PC-9 (cell line): ENCODE measurements at regions not wholly inside any gene's neighbourhood (a gene's known extent, or its start where the extent isn't known, plus 50 kb on each side); places are given as distances from the start of the nearest gene placed in this dataset.
A peak's percentile ranks its signal among the peaks of the same experiment; 100 is the strongest.

Source experiments
- BruUV-seq: library from RNA; stranded (reverse); fragments of 400-500 nt; replicated peaks from 2 replicates; lab custom pipeline; 2021; lab: Mats Ljungman, UMichigan
- CTCF ChIA-PET: fragments of 300-600 bp; sonication (Branson Sonifier 250); formaldehyde crosslinking; loops from one replicate; lab custom pipeline; 2022; ENCODE audit warnings: antibody characterized with exemption; lab: Charles Lee
- POLR2A ChIA-PET: fragments of 300-600 bp; sonication (Branson Sonifier 250); formaldehyde crosslinking; loops from one replicate; lab custom pipeline; 2022; ENCODE audit warnings: antibody characterized with exemption; ENCODE audit not compliant: unreplicated experiment; lab: Charles Lee
- DNase-seq, 2 experiments: peaks; one replicate each; pipeline versions ENCODE4 v3.0.0 to v3.0.0-alpha.2; 2015 to 2022; ENCODE audit warnings: mixed read lengths in 1 of 2
- H2AFZ ChIP-seq: fragments of 200-600 bp; sonication (generic); 2 replicates; pipeline ENCODE4 v1.8.1; 2017; ENCODE audit warnings: antibody characterized with exemption
- H3F3A ChIP-seq: fragments of 200-600 bp; sonication (generic); 2 replicates; pipeline ENCODE4 v1.8.1; 2017; ENCODE audit warnings: antibody characterized with exemption, mild to moderate bottlenecking, low read depth; ENCODE audit not compliant: insufficient read depth
- H3K27ac ChIP-seq: fragments of 200-600 bp; sonication (generic); 2 replicates; pipeline ENCODE4 v1.6.1; 2016; ENCODE audit warnings: mixed run types
- H3K27me3 ChIP-seq: fragments of 200-600 bp; sonication (generic); 2 replicates; pipeline ENCODE4 v1.6.1; 2016; ENCODE audit warnings: low read depth, mixed run types; ENCODE audit not compliant: insufficient read depth
- H3K36me3 ChIP-seq: fragments of 200-600 bp; sonication (generic); 2 replicates; pipeline ENCODE4 v1.6.1; 2016; ENCODE audit warnings: low read depth, mixed run types
- H3K4me1 ChIP-seq: fragments of 200-600 bp; sonication (generic); replicated peaks from 2 replicates; pipeline ENCODE4 v1.6.1; 2016; ENCODE audit warnings: mixed run types; ENCODE audit not compliant: insufficient read depth
- H3K4me2 ChIP-seq: fragments of 200-600 bp; sonication (generic); 2 replicates; pipeline ENCODE4 v1.6.1; 2017; ENCODE audit warnings: mixed run types
- H3K4me3 ChIP-seq: fragments of 200-600 bp; sonication (generic); 2 replicates; pipeline ENCODE4 v1.6.1; 2016; ENCODE audit warnings: mixed run types
- H3K79me2 ChIP-seq: fragments of 200-600 bp; sonication (generic); 2 replicates; pipeline ENCODE4 v1.6.1; 2017; ENCODE audit warnings: low read depth, mixed run types
- H3K9me2 ChIP-seq: fragments of 200-600 bp; sonication (generic); 2 replicates; pipeline ENCODE4 v1.8.1; 2017; ENCODE audit warnings: mild to moderate bottlenecking; ENCODE audit not compliant: insufficient read depth
- H3K9me3 ChIP-seq: fragments of 200-600 bp; sonication (generic); 2 replicates; pipeline ENCODE4 v1.8.1; 2016; ENCODE audit warnings: low read depth; ENCODE audit not compliant: insufficient read depth
- H4K20me1 ChIP-seq: fragments of 200-600 bp; sonication (generic); 2 replicates; pipeline ENCODE4 v1.8.1; 2017; ENCODE audit not compliant: insufficient read depth
- EZH2 ChIP-seq: fragments of 200-600 bp; sonication (generic); IDR thresholded peaks from 2 replicates; pipeline ENCODE4 v1.8.0; 2017; ENCODE audit warnings: antibody characterized with exemption, low read depth
- intact Hi-C: fragments of 100-400 bp; cut with micrococcal nuclease; formaldehyde crosslinking; loops from one replicate; pipeline ENCODE4 v1.10.0; 2022; ENCODE audit not compliant: unreplicated experiment
- TF ChIP-seq, protein P1 (sequence below): fragments of 200-600 bp; sonication (generic); conservative IDR thresholded peaks from 2 replicates; pipeline ENCODE4 v1.6.1; 2017; ENCODE audit warnings: mixed run types, antibody characterized with exemption, mild to moderate bottlenecking, moderate library complexity

DNA sequence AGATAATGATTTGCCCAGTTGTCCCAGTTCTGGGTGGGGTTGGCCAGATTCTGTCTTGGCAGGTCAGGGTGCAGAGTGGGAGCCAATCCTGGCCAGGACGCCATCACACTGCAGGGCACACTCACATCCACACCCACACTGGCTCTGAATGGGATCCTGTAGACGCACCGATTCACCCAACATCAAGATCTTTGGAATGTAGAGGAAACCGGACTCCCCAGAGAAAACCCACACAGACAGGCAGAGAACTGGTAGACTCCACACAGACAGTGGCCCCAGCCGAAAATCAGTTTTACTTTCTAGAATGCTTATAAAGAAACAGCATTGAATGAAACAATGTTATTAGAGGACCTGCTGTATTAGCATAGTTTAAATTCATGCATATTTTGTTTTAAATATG is 343.1 kb upstream of the DAB2 start:
- H3K4me2 ChIP-seq: no peak overlapping the region
- POLR2A ChIA-PET: interaction anchor here (0.7 kb wide), 1 partner anchor 712 kb away, joined by 8 read pairs; no protein-coding TSS in a partner anchor
- no peaks in the 10 kb centered on the region; the same call in 1 of the 2 replicates for H3K9me2 ChIP-seq
- H3K4me3 ChIP-seq: no peak overlapping the region
- BruUV-seq: no TSS peak
- no peaks in the 10 kb centered on the region for H3K79me2 ChIP-seq
- H3K9me3 ChIP-seq: no peaks in the 10 kb centered on the region
- H3F3A ChIP-seq: no peaks in the 10 kb centered on the region
- no peak for TF ChIP-seq EZH2
- TF ChIP-seq, protein P1, sequence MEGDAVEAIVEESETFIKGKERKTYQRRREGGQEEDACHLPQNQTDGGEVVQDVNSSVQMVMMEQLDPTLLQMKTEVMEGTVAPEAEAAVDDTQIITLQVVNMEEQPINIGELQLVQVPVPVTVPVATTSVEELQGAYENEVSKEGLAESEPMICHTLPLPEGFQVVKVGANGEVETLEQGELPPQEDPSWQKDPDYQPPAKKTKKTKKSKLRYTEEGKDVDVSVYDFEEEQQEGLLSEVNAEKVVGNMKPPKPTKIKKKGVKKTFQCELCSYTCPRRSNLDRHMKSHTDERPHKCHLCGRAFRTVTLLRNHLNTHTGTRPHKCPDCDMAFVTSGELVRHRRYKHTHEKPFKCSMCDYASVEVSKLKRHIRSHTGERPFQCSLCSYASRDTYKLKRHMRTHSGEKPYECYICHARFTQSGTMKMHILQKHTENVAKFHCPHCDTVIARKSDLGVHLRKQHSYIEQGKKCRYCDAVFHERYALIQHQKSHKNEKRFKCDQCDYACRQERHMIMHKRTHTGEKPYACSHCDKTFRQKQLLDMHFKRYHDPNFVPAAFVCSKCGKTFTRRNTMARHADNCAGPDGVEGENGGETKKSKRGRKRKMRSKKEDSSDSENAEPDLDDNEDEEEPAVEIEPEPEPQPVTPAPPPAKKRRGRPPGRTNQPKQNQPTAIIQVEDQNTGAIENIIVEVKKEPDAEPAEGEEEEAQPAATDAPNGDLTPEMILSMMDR: no peak
- no peaks in the 10 kb centered on the region for H3K36me3 ChIP-seq
- DNase-seq: no peak
- H4K20me1 ChIP-seq: no peaks in the 10 kb centered on the region
- intact Hi-C loops: no loop called here
- no peak overlapping the region for H3K27ac ChIP-seq
- CTCF ChIA-PET: no interaction called here
- no peak overlapping the region for H2AFZ ChIP-seq
- no peaks in the 10 kb centered on the region for H3K4me1 ChIP-seq
- H3K27me3 ChIP-seq: no peaks in the 10 kb centered on the region

DNA sequence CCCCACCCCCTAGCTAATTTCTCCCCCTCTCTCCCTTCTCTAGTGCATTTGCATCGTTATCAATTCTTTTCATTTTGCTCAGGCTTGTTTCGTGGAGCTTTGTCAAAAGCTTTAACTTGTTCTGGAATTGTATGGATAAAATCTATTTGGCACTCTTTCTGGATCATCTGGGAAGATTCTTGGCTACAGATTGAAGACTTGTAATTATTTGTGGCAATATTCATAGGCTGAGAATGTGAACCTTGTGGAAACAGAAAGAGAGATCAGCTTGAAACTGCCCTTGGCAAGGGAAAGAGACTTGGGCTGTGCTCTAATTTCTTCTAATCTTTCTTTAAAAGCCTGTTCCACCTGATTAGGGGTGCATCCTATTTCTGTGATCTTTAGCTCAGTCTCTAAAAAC is 340.6 kb upstream of the DAB2 start:
- BruUV-seq: no TSS peak
- ChIA-PET POLR2A (interaction anchor here (0.5 kb wide), 1 partner anchor 10 kb away, joined by 3 read pairs; no protein-coding TSS in a partner anchor), CTCF (no interaction called here)
- intact Hi-C loops: no loop called here
- Histone ChIP-seq H3K27ac (no peak overlapping the region), H3K9me2 (no peaks in the 10 kb centered on the region; the same call in 1 of the 2 replicates), H3K79me2 (no peaks in the 10 kb centered on the region), H2AFZ (peak overlapping the region; percentile 59; the same call in 1 of the 2 replicates), H4K20me1 (no peaks in the 10 kb centered on the region), H3K36me3 (no peaks in the 10 kb centered on the region), H3K9me3 (no peaks in the 10 kb centered on the region), H3K4me1 (no peaks in the 10 kb centered on the region), H3K4me3 (no peak overlapping the region), H3F3A (no peaks in the 10 kb centered on the region; the same call in 1 of the 2 replicates), H3K4me2 (no peak overlapping the region), H3K27me3 (no peaks in the 10 kb centered on the region)
- DNase-seq: no peak
- no peak for TF ChIP-seq EZH2
- TF ChIP-seq, protein P1: no peak

DNA sequence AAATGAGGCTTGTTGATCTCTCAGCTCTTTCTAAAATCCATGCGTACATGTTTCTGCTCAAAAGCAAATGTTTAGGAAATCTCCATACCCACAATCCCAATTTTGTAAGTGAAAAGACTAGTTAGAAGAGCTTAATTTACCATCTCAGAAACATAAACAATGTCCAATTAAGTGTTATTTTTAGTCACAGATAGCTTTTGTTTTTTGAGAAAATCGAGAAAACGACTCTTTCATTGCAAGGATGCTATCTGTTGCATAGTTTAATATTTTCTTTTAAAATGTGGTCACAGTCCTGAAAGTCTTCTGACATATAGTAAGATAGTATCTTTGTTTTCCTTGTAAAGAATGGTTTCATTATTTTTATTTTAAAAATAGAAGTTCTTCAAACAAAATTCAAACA is 338.0 kb upstream of the DAB2 start:
- Histone ChIP-seq H3K9me2 (no peaks in the 10 kb centered on the region; the same call in 1 of the 2 replicates), H3F3A (no peaks in the 10 kb centered on the region; the same call in 1 of the 2 replicates), H3K27me3 (no peaks in the 10 kb centered on the region), H4K20me1 (no peaks in the 10 kb centered on the region), H3K4me1 (no peaks in the 10 kb centered on the region), H2AFZ (no peak overlapping the region), H3K4me2 (no peak overlapping the region), H3K79me2 (no peaks in the 10 kb centered on the region), H3K4me3 (no peak overlapping the region), H3K27ac (no peak overlapping the region), H3K36me3 (no peaks in the 10 kb centered on the region), H3K9me3 (no peaks in the 10 kb centered on the region)
- intact Hi-C loops: no loop called here
- TF ChIP-seq EZH2: no peak
- TF ChIP-seq, protein P1: no peak
- no peak for DNase-seq
- ChIA-PET CTCF (no interaction called here), POLR2A (no interaction called here)
- BruUV-seq: no TSS peak
